Upper lobe of left lung (tissue), 6 donors: ENCODE measurements at regions not wholly inside any gene's neighbourhood (a gene's known extent, or its start where the extent isn't known, plus 50 kb on each side); places are given as distances from the start of the nearest gene placed in this dataset.

ENCODE experiments used
- ATAC-seq, 2 donors: fragments of 200-7000 bp; cut with Tn5 transposase; one replicate each; pipeline ENCODE4 v1.9.1; 2022; ENCODE audit warnings: mild to moderate bottlenecking in 2 of 2, moderate library complexity in 2 of 2; ENCODE audit not compliant: low FRiP score in 2 of 2
- DNase-seq, 2 donors: peaks; one replicate each; pipeline ENCODE4 v3.0.0-alpha.2; 2019 to 2020
- H3K27ac ChIP-seq, 4 donors: fragments of 200-600 bp; sonication (generic); one replicate each; pipeline ENCODE4 v1.5.1; 2016 to 2019
- H3K27me3 ChIP-seq, 4 donors: fragments of 200-600 bp; sonication (generic); one replicate each; pipeline ENCODE4 v1.5.1; 2017 to 2019
- H3K36me3 ChIP-seq, 4 donors: fragments of 200-600 bp; sonication (generic); one replicate each; pipeline ENCODE4 v1.5.1; 2016 to 2019
- H3K4me1 ChIP-seq, 4 donors: fragments of 200-600 bp; sonication (generic); one replicate each; pipeline ENCODE4 v1.5.1; 2018 to 2019
- H3K4me3 ChIP-seq, 4 donors: fragments of 200-600 bp; sonication (generic); one replicate each; pipeline ENCODE4 v1.5.1; 2017 to 2019; ENCODE audit warnings: mild to moderate bottlenecking in 2 of 4, moderate library complexity in 1 of 4
- H3K9me3 ChIP-seq, 4 donors: fragments of 200-600 bp; sonication (generic); one replicate each; pipeline ENCODE4 v1.5.1; 2018 to 2019
- CTCF ChIP-seq, 6 experiments: fragments of 450-650 bp in 4 of 6; fragments of 200-600 bp in 2 of 6; sonication (generic) in 2 of 6; IDR thresholded peaks; one replicate each; pipeline ENCODE4 v1.5.1; 2016 to 2019; ENCODE audit warnings: antibody characterized with exemption in 6 of 6
- EP300 ChIP-seq, 4 donors: sonication (generic); formaldehyde crosslinking; IDR thresholded peaks; one replicate each; pipeline ENCODE4 v1.5.1; 2017; ENCODE audit warnings: antibody characterized with exemption in 4 of 4, control low read depth in 2 of 4
- POLR2A ChIP-seq, 4 donors: fragments of 450-650 bp; IDR thresholded peaks; one replicate each; pipeline ENCODE4 v1.5.1; 2016 to 2017; ENCODE audit warnings: antibody characterized with exemption in 4 of 4, mild to moderate bottlenecking in 2 of 4
- POLR2AphosphoS5 ChIP-seq, 2 donors: sonication (generic); formaldehyde crosslinking; IDR thresholded peaks; one replicate each; pipeline ENCODE4 v1.5.1; 2017; ENCODE audit warnings: antibody characterized with exemption in 2 of 2
- WGBS, 2 donors: methylation state at CpG; one replicate each; pipeline ENCODE4 v1.1.5; 2017 to 2018; 5-methylcytosine and 5-hydroxymethylcytosine counted together
- donor health status: DM: no; HTN: no; CAD: no; lungs with moderate emphysema.
- donor health status: DM: no; HTN: yes; CAD: no; lungs with severe emphysema.

GRCh38 chr9:20078246-20078645, 289.4 kb upstream of the SLC24A2 start:
- H3K9me3 ChIP-seq, result no peaks in the 10 kb centered on the region
- H3K27ac ChIP-seq, result no peak overlapping the region
- DNase-seq, result no peak
- no peak for TF ChIP-seq POLR2AphosphoS5 (IDR thresholded peaks at IDR 0.05)
- no peak for TF ChIP-seq POLR2A (IDR thresholded peaks at IDR 0.05)
- peaks cover 0 to 3% (median 0%) of the 10 kb centered on the region in 4 donors for H3K27me3 ChIP-seq
- no peak for ATAC-seq
- no peak overlapping the region for H3K4me3 ChIP-seq
- H3K36me3 ChIP-seq, result no peaks in the 10 kb centered on the region
- H3K4me1 ChIP-seq, result no peaks in the 10 kb centered on the region

- ATAC-seq, result no peak
- Histone ChIP-seq H3K4me1 (no peaks in the 10 kb centered on the region), H3K36me3 (no peaks in the 10 kb centered on the region), H3K9me3 (no peaks in the 10 kb centered on the region), H3K27me3 (no peaks in the 10 kb centered on the region), H3K4me3 (no peak overlapping the region), H3K27ac (no peak overlapping the region)
- TF ChIP-seq POLR2AphosphoS5 (IDR thresholded peaks at IDR 0.05) (no peak), CTCF (IDR thresholded peaks at IDR 0.05) (no peak), POLR2A (IDR thresholded peaks at IDR 0.05) (no peak), EP300 (IDR thresholded peaks at IDR 0.05) (no peak)
- DNase-seq, result no peak
- WGBS, 2 donors, result 38 to 40% methylated on average over 1 of the region's 1 CpG
Observed at GRCh38 chr9:20074291-20074690, 285.5 kb upstream of the SLC24A2 start.

- ATAC-seq, result no peak
- no peak for DNase-seq
- no peaks in the 10 kb centered on the region for H3K36me3 ChIP-seq
- H3K27me3 ChIP-seq, result no peaks in the 10 kb centered on the region
- H3K9me3 ChIP-seq, result no peaks in the 10 kb centered on the region
- WGBS, 2 donors, result 84 to 93% methylated on average over 3 of the region's 3 CpGs
- TF ChIP-seq POLR2A (IDR thresholded peaks at IDR 0.05) (no peak), POLR2AphosphoS5 (IDR thresholded peaks at IDR 0.05) (no peak), EP300 (IDR thresholded peaks at IDR 0.05) (no peak), CTCF (IDR thresholded peaks at IDR 0.05) (no peak)
- H3K4me1 ChIP-seq, result no peaks in the 10 kb centered on the region
- H3K4me3 ChIP-seq, result no peak overlapping the region
- no peak overlapping the region for H3K27ac ChIP-seq
Observed at GRCh38 chr9:20070336-20070735, 281.5 kb upstream of the SLC24A2 start.

- 66 to 70% methylated on average over 4 of the region's 4 CpGs for WGBS, 2 donors
- Histone ChIP-seq H3K9me3 (no peaks in the 10 kb centered on the region), H3K4me1 (no peaks in the 10 kb centered on the region), H3K4me3 (no peak overlapping the region), H3K27me3 (no peaks in the 10 kb centered on the region), H3K36me3 (no peaks in the 10 kb centered on the region), H3K27ac (no peak overlapping the region)
- TF ChIP-seq POLR2AphosphoS5 (IDR thresholded peaks at IDR 0.05) (no peak), CTCF (IDR thresholded peaks at IDR 0.05) (no peak), EP300 (IDR thresholded peaks at IDR 0.05) (no peak), POLR2A (IDR thresholded peaks at IDR 0.05) (no peak)
- no peak for DNase-seq
- ATAC-seq, result no peak
Observed at GRCh38 chr9:20065796-20066700, 277.2 kb upstream of the SLC24A2 start.

- Histone ChIP-seq H3K4me3 (no peak overlapping the region), H3K4me1 (no peaks in the 10 kb centered on the region), H3K36me3 (no peaks in the 10 kb centered on the region), H3K27me3 (no peaks in the 10 kb centered on the region), H3K27ac (no peak overlapping the region), H3K9me3 (no peaks in the 10 kb centered on the region)
- TF ChIP-seq POLR2A (IDR thresholded peaks at IDR 0.05), result no peak
- TF ChIP-seq POLR2AphosphoS5 (IDR thresholded peaks at IDR 0.05), result no peak
- no peak for TF ChIP-seq CTCF (IDR thresholded peaks at IDR 0.05)
- no peak for TF ChIP-seq EP300 (IDR thresholded peaks at IDR 0.05)
- WGBS, 2 donors, result 26 to 31% methylated on average over 4 of the region's 4 CpGs
- ATAC-seq, result no peak
- no peak for DNase-seq
Observed at GRCh38 chr9:20065046-20065445, 276.2 kb upstream of the SLC24A2 start.
